GM19452 (cell line): ENCODE measurements at regions not wholly inside any gene's neighbourhood (a gene's known extent, or its start where the extent isn't known, plus 50 kb on each side); places are given as distances from the start of the nearest gene placed in this dataset.
"Not testable (repeated sequence)": the region's sequence is repeated elsewhere in the genome, so short reads cannot be mapped to it uniquely, and the experiment has no call there.

Source experiments
- ATAC-seq: cut with Tn5 transposase; IDR thresholded peaks from one replicate; pipeline ENCODE4 v1.9.1; 2021; ENCODE audit not compliant: unreplicated experiment

DNA sequence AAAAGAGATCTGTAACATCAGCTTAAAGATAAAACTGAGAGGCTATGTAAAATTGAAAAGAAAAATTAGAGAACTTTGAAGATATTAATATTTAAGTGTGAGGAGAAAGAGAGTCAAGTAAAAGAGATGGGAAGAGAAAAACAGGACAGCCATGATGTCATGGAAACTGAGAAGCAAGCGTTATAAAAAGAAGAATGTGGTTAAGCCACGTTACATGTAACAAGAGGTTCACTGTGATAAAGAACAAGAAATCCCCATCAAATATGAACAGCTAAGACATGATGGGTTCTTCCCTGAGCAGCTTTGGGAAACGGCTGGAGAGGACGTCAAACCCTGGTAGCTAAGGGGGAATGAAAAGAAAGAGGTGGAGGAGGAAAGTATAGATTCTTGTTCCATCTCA, 1269.3 kb upstream of the TENM3 start:
- ATAC-seq: no peak

DNA sequence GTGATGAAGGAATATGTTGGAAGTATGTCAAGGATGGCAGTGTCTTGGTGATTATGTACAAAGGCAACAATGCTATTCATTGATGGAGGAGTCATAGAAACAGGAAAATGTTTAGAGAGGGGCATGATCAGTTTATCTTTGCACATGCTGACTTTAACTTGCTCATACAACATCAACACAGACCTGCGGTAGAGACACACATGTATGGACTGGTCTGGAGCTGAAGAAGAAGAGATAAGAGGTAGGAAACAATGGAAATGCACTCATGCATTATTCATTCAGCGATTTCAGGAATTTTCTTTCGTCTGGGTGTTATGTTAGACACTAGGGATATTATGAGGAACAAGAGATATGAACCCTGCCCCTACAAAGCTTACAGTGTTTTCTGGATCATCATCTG, 1252.3 kb upstream of the TENM3 start:
- ATAC-seq: no peak

- no peak for ATAC-seq
These were observed 1249.9 kb upstream of the TENM3 start for GRCh38 chr4:180993244-180993836.

DNA sequence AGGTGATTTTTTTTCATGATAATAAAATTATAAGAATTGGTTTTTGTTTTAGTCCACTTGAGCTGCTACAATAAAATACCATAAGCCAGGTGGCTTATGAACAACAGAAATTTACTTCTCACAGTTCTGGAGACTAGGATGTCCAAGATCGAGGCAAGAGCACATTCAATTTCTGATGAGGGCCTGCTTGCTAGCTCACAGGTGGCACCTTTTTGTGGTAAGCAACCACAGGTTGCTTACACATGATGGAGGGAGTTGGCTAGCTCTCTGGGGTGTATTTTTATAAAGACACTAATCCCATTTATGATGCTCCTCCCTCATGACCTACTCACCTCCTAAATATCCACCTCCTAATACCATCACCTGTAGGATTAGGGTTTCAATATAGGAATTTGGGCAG, 1248.5 kb upstream of the TENM3 start:
- ATAC-seq: no peak

GRCh38 chr4:180999217-180999616, 1244.0 kb upstream of the TENM3 start:
- no peak for ATAC-seq

DNA sequence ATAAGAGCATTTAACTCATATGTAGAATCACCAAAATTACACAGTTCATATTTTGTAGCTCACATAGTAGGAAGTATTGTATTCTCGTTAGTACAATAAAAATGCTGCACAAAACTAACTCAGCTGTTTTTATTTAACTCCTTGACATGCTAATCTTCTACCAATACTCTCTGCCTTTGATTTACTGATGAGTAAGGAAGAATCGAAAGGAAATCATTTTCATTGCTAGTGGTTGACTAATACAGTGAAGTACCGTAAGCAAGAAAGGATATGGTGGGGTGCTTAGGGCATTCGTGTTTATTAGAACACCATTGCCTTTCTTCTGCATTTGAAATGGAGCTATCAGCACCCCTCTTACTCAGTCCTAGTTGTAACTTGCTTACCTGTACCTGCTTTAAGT, 1239.1 kb upstream of the TENM3 start:
- ATAC-seq: no peak

DNA sequence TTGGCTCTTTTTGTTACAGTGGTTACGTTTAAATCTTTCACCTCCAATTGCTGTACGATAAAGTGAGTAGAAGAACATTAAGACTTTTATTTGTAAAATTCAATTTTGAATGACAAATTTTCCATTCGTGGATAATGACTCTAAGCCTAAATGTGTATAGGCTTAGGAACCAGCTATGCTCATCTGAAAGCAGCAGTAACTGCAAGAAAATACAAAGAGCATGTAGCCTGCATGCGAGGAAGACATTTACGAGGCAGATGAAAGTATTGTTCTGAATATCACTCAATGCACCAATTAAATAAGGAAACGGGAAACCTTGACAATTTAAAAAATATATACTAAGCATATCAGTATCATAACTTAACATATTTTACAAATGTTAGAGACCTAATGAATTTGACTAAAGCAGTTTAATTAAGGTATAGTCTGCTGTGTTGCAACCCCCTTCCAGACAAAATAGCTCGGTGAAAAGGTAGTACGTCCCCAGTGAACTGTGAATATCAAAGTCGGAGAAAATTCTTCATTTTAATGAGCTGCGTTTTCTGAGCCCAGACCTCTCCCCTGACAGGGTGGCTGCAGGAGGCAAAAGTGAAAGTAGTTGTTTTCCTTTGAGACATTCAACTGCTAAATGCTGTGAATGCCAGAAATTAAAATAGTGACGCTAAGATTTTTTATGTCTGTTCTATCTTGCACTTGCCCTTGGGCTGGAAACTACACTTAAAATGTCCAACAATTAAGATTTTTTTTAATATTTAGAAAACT, 1236.5 kb upstream of the TENM3 start:
- no peak for ATAC-seq

DNA sequence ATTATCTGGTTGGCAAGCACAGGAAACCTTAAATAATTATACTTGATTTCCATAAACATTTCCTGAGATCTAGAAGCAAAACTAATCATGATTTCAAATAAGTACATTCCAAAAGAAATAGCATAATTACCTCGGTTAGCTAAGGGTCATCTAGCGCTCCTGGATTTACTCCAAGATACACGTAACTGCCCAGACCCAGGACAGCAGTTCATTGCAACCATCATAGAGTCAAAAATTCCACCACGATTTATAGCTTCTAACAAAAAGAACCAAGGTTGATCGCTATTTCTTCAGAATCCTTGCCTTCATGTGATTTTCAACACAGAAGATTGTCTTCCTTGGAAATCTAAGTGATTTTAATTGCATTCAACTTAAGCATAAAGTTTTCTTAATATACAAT, 1235.5 kb upstream of the TENM3 start:
- no peak for ATAC-seq

GRCh38 chr4:181008164-181008563, 1235.0 kb upstream of the TENM3 start:
- no peak for ATAC-seq

- no peak for ATAC-seq
These were observed 1230.0 kb upstream of the TENM3 start for GRCh38 chr4:181013162-181013561.

DNA sequence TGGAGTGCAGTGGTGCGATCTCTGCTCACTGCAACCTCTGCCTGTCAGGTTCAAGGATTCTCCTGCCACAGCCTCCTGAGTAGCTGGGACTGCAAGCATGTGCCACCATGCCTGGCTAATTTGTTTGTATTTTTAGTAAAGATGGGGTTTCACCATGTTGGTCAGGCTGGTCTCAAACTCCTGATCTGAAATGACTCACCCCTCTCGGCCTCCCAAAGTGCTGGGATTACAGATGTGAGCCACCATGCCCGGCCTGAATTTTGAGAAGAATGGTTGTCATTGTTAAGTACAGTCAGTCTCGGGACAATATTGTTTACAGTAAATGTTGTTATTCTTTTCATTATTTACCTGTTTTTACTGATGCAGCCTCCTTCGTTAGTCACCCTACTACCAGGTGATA, 1226.2 kb upstream of the TENM3 start:
- ATAC-seq: no peak

- no peak for ATAC-seq
These were observed 1224.7 kb upstream of the TENM3 start for GRCh38 chr4:181018472-181018871.

DNA sequence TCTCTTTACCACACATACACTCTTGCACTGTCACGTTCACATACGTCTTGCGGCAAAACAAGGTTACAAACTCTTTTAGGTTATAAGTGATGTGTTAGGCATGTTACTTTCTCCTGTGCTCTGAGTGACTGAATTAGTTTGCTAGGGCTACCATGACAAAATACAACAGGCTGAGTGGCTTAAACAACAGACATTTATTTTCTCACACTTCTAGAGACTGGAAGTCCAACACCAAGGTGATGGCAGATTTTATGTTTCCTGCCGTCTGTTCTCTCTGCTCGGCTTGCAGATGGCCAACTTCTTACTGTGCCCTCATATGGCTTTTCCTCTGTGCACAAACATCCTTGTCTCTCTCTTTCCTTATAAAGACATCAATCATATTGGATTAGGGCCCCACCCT, 1224.3 kb upstream of the TENM3 start:
- no peak for ATAC-seq

DNA sequence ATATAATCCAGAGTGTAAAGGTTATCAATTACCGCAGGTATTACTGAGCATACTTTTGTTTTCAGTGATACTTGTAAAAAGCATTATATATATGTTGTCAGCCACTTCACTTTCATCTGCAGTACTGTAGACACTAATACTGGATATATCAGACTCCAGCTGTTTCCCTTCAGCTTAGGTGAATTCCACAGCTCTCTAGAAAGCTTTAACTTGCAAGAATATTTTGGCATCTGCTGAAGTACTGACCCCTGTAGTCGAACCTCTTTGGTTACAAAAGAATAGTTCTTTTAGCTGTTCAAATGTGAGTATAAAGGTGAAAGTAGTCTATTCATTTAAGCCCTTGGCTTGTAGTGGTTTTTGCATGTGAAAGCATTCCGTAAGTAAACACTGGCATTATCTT, 1222.7 kb upstream of the TENM3 start:
- ATAC-seq: no peak

DNA sequence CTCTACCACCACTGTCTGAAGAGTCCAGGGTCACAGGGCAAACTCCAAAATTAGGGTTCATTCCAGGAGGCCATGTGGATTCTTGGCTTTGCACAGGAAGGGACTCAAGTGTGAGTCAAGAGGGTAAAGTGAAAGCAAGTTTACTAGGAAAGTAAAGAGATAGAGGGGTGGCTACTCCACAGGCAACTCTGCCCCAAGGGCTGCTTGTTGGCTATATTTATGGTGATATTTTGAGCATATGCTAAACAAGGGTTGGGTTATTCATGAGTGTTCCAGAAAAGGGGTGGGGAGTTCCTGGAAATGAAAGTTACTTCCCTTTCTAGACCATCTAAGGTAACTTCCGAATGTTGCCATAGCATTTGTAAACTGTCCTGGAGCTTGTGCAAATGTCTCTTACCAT, 1222.0 kb upstream of the TENM3 start:
- ATAC-seq: no peak

DNA sequence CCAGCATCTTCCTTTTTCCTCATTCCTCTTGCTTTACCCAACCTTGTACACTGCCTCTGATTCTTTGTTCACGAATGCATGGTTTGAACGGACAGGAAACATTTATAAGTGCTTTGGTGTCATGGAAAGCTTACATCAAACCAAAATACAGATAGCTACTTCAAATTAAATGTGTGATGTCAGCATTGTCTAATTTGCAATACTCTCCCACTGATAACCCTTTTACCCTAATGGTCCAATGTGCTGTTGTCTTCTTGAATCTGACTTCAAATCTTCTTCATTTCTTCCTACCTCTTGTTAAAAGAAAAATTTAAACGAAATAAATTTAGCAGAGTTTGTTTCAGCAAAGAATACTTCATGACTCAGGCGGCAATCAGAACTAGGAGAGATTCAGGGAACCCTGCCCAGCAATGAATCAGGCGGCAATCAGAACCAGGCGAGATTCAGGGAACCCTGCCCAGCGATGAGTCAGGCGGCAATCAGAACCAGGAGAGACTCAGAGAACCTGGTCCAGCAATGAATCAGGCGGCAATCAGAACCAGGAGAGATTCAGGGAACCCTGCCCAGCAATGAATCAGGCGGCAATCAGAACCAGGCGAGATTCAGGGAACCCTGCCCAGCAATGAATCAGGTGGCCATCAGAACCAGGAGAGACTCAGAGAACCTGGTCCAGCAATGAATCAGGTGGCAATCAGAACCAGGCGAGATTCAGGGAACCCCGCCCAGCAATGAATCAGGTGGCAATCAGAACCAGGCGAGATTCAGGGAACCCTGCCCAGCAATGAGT, 1212.9 kb upstream of the TENM3 start:
- ATAC-seq: not testable (repeated sequence)

GRCh38 chr4:181030961-181031360, 1212.2 kb upstream of the TENM3 start:
- no peak for ATAC-seq

DNA sequence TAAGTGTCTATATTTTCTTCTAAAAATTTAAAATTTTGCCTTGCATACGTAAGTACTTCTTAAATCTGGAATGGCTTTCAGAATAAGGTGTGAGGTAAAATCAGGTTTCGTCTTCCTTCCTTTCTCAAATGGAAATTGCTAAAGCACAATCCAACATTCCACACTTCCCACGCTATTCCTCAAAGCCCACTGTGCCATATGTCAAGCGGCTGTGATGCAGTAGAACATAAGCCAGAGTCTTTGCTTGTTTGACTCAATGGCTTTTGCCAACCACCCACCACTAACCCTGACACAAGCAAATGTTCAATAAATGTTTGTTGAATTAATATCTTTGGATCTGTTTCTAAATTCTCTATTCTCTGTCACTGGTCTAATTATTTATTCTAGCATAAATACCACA, 1199.7 kb upstream of the TENM3 start:
- ATAC-seq: no peak

- ATAC-seq: no peak
These were observed 1196.4 kb upstream of the TENM3 start for GRCh38 chr4:181046809-181047208.

DNA sequence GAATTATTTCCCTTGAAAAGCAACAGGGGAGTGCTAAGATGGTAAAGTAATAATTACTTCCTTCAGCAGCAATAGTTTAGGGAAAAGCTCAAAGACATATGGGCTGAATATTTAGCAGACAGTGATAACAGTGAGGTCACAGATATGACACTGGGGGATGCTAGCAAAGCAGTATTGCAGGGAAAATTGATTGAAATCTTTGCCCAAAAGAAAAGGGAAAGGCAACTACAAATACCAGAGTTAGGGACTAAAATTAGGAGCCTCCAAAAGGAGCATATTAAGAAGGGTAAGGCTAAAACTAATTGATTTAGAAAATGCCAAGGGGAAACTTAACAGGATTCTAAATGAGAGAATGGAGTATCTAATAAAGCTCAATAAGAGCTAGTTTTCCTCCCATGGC, 1191.3 kb upstream of the TENM3 start:
- ATAC-seq: no peak

GRCh38 chr4:181061787-181062186, 1181.4 kb upstream of the TENM3 start:
- no peak for ATAC-seq

GRCh38 chr4:181063212-181063611, 1180.0 kb upstream of the TENM3 start:
- no peak for ATAC-seq
